SK-N-SH (cell line): ENCODE measurements at regions not wholly inside any gene's neighbourhood (a gene's known extent, or its start where the extent isn't known, plus 50 kb on each side); places are given as distances from the start of the nearest gene placed in this dataset.

Experiments used
- CTCF ChIP-seq: fragments of 200-600 bp; sonication (generic); IDR thresholded peaks from 2 replicates; pipeline ENCODE4 v1.6.1; 2017; ENCODE audit warnings: antibody characterized with exemption, mild to moderate bottlenecking, moderate library complexity
- EZH2phosphoT487 ChIP-seq: fragments of 200-600 bp; sonication (generic); IDR thresholded peaks from 2 replicates; pipeline ENCODE4 v1.6.1; 2017; ENCODE audit warnings: low read depth, mixed run types, mild to moderate bottlenecking, antibody characterized with exemption, moderate library complexity, borderline replicate concordance
- FOSL2 ChIP-seq: IDR thresholded peaks from 2 replicates; pipeline ENCODE4 v1.4.0; 2012; ENCODE audit warnings: low read depth, mild to moderate bottlenecking, moderate library complexity, borderline replicate concordance
- NFIC ChIP-seq: IDR thresholded peaks from 2 replicates; pipeline ENCODE4 v1.4.0; 2012; ENCODE audit warnings: borderline replicate concordance
- POLR2AphosphoS5 ChIP-seq: IDR thresholded peaks from 2 replicates; pipeline ENCODE4 v1.6.1; 2012; ENCODE audit warnings: low read depth, low read length
- USF2 ChIP-seq: fragments of 150-350 bp; IDR thresholded peaks from 2 replicates; pipeline ENCODE4 v1.6.1; 2017; ENCODE audit warnings: antibody characterized with exemption, low read length, low read depth, borderline replicate concordance

- no peak for TF ChIP-seq USF2
- TF ChIP-seq NFIC = no peak
- no peak for TF ChIP-seq CTCF
- TF ChIP-seq POLR2AphosphoS5 = no peak
- TF ChIP-seq FOSL2 = no peak
- TF ChIP-seq EZH2phosphoT487 = no peak
These were observed 611.2 kb upstream of the SPRY2 start for GRCh38 chr13:80952158-80952557.
